ENCODE measurements at regions not wholly inside any gene's neighbourhood (a gene's known extent, or its start where the extent isn't known, plus 50 kb on each side); places are given as distances from the start of the nearest gene placed in this dataset.
"Not testable (repeated sequence)": the region's sequence is repeated elsewhere in the genome, so short reads cannot be mapped to it uniquely, and the experiment has no call there.

GRCh38 chr1:178020968-178021640 is 51.2 kb upstream of the SEC16B start:
- no peak for DNase-seq (ENCODE audit: low spot score)

- no peak for DNase-seq (ENCODE audit: low spot score)
Observed at GRCh38 chr1:178021950-178022349, 52.1 kb upstream of the SEC16B start.

GRCh38 chr1:178023181-178023618 is 53.3 kb upstream of the SEC16B start:
- no peak for DNase-seq (ENCODE audit: low spot score)

- DNase-seq (ENCODE audit: low spot score), result no peak
Observed at GRCh38 chr1:178024504-178024903, 54.6 kb upstream of the SEC16B start.

GRCh38 chr1:178025613-178026356 is 55.9 kb upstream of the SEC16B start:
- DNase-seq (ENCODE audit: low spot score), result no peak

GRCh38 chr1:178028841-178029481 is 59.1 kb upstream of the SEC16B start:
- no peak for DNase-seq (ENCODE audit: low spot score)

- DNase-seq (ENCODE audit: low spot score), result no peak
Observed at GRCh38 chr1:178030467-178030866, 60.6 kb upstream of the SEC16B start.

- peak; percentile 93 for DNase-seq (ENCODE audit: low spot score)
Observed at GRCh38 chr1:178031856-178032320, 62.0 kb upstream of the RASAL2 start.

- DNase-seq (ENCODE audit: low spot score), result no peak
Observed at GRCh38 chr1:178033019-178033418, 60.9 kb upstream of the RASAL2 start.

GRCh38 chr1:178034676-178035075 is 59.2 kb upstream of the RASAL2 start:
- no peak for DNase-seq (ENCODE audit: low spot score)

GRCh38 chr1:178036090-178036489 is 57.8 kb upstream of the RASAL2 start:
- DNase-seq (ENCODE audit: low spot score), result no peak

GRCh38 chr1:178037510-178038253 is 56.2 kb upstream of the RASAL2 start:
- DNase-seq (ENCODE audit: low spot score), result peak; percentile 98

GRCh38 chr1:178038372-178038771 is 55.5 kb upstream of the RASAL2 start:
- no peak for DNase-seq (ENCODE audit: low spot score)

- DNase-seq (ENCODE audit: low spot score), result no peak
Observed at GRCh38 chr1:178039891-178040290, 54.0 kb upstream of the RASAL2 start.

- not testable (repeated sequence) for DNase-seq (ENCODE audit: low spot score)
Observed at GRCh38 chr1:178043940-178044339, 50.0 kb upstream of the RASAL2 start.

Data from AG20443 (cell line).